WTC11 (cell line): ENCODE measurements at regions not wholly inside any gene's neighbourhood (a gene's known extent, or its start where the extent isn't known, plus 50 kb on each side); places are given as distances from the start of the nearest gene placed in this dataset.

Source experiments
- ATAC-seq: fragments of 200-7000 bp; cut with Tn5 transposase; 2 replicates; pipeline ENCODE4 v1.10.0; 2021; ENCODE audit warnings: mild to moderate bottlenecking, moderate library complexity
- CTCF ChIA-PET: fragments of 300-600 bp; sonication (Branson Sonifier 250); formaldehyde crosslinking; loops from one replicate; lab custom pipeline; 2021; ENCODE audit warnings: antibody characterized with exemption; lab: Charles Lee
- POLR2A ChIA-PET: fragments of 350-600 bp; sonication (Branson Sonifier 250); formaldehyde crosslinking; loops from one replicate; lab custom pipeline; 2021; ENCODE audit warnings: antibody characterized with exemption; lab: Charles Lee
- DNase-seq: peaks from one replicate; pipeline ENCODE4 v3.0.0; 2021; ENCODE audit warnings: low spot score
- H3K27ac Mint-ChIP-seq: 2 replicates; pipeline ENCODE4 v1.8.0; 2021; ENCODE audit warnings: mixed read lengths
- H3K27me3 Mint-ChIP-seq: 2 replicates; pipeline ENCODE4 v1.8.0; 2021; ENCODE audit warnings: low read depth, mild to moderate bottlenecking, moderate library complexity, mixed read lengths
- H3K36me3 Mint-ChIP-seq: 2 replicates; pipeline ENCODE4 v1.8.0; 2021; ENCODE audit warnings: mixed read lengths
- H3K4me1 Mint-ChIP-seq: 2 replicates; pipeline ENCODE4 v1.8.0; 2022; ENCODE audit warnings: mixed read lengths
- H3K4me3 Mint-ChIP-seq: 2 replicates; pipeline ENCODE4 v1.8.0; 2021; ENCODE audit warnings: mild to moderate bottlenecking, moderate library complexity, mixed read lengths
- H3K9me3 Mint-ChIP-seq: 2 replicates; pipeline ENCODE4 v1.8.0; 2021; ENCODE audit warnings: mixed read lengths
- CREB1 ChIP-seq: sonication (generic); formaldehyde crosslinking; IDR thresholded peaks from 2 replicates; pipeline ENCODE4 v1.8.0; 2023; ENCODE audit warnings: mild to moderate bottlenecking, missing genetic modification reagents
- CREM ChIP-seq: sonication (generic); formaldehyde crosslinking; IDR thresholded peaks from 2 replicates; pipeline ENCODE4 v1.8.1; 2022; ENCODE audit warnings: mild to moderate bottlenecking, missing genetic modification reagents, moderate library complexity
- FOXJ3 ChIP-seq: sonication (generic); formaldehyde crosslinking; IDR thresholded peaks from 2 replicates; pipeline ENCODE4 v1.9.0; 2021; ENCODE audit warnings: missing genetic modification reagents, mild to moderate bottlenecking, borderline replicate concordance
- HMGA2 ChIP-seq: fragments of 250-450 bp; sonication (Bioruptor Pico); IDR thresholded peaks from 2 replicates; pipeline ENCODE4 v1.4.0; 2021; ENCODE audit warnings: mild to moderate bottlenecking, moderate library complexity
- JAZF1 ChIP-seq: fragments of 250-450 bp; sonication (Bioruptor Pico); IDR thresholded peaks from 2 replicates; pipeline ENCODE4 v1.9.0; 2021; ENCODE audit warnings: moderate library complexity, mild to moderate bottlenecking, inconsistent platforms
- JUN ChIP-seq: sonication (generic); formaldehyde crosslinking; IDR thresholded peaks from 2 replicates; pipeline ENCODE4 v1.8.0; 2023; ENCODE audit warnings: mild to moderate bottlenecking, missing genetic modification reagents
- MYBL2 ChIP-seq: sonication (generic); formaldehyde crosslinking; IDR thresholded peaks from 2 replicates; pipeline ENCODE4 v1.8.1; 2023; ENCODE audit warnings: mild to moderate bottlenecking, moderate library complexity, missing genetic modification reagents
- NFYB ChIP-seq: sonication (generic); formaldehyde crosslinking; conservative IDR thresholded peaks from 2 replicates; pipeline ENCODE4 v1.8.0; 2022; ENCODE audit warnings: low read depth, missing genetic modification reagents
- NR1H2 ChIP-seq: sonication (generic); formaldehyde crosslinking; IDR thresholded peaks from 2 replicates; pipeline ENCODE4 v1.9.0; 2021; ENCODE audit warnings: mild to moderate bottlenecking, moderate library complexity, missing genetic modification reagents
- OVOL2 ChIP-seq: fragments of 250-450 bp; sonication (Bioruptor Pico); IDR thresholded peaks from 2 replicates; pipeline ENCODE4 v1.9.0; 2021; ENCODE audit warnings: mild to moderate bottlenecking, borderline replicate concordance
- RELA ChIP-seq: sonication (generic); formaldehyde crosslinking; IDR thresholded peaks from 2 replicates; pipeline ENCODE4 v1.8.1; 2022; ENCODE audit warnings: missing genetic modification reagents, mild to moderate bottlenecking, borderline replicate concordance
- SP1 ChIP-seq: sonication (generic); formaldehyde crosslinking; conservative IDR thresholded peaks from 2 replicates; pipeline ENCODE4 v1.8.1; 2022; ENCODE audit warnings: missing genetic modification reagents
- ZBTB21 ChIP-seq: sonication (generic); formaldehyde crosslinking; IDR thresholded peaks from 2 replicates; pipeline ENCODE4 v1.8.1; 2023; ENCODE audit warnings: mild to moderate bottlenecking, missing genetic modification reagents, borderline replicate concordance
- ZNF263 ChIP-seq: sonication (generic); formaldehyde crosslinking; IDR thresholded peaks from 2 replicates; pipeline ENCODE4 v1.8.1; 2022; ENCODE audit warnings: low read depth, mild to moderate bottlenecking, moderate library complexity, missing genetic modification reagents
- ZNF317 ChIP-seq: sonication (generic); formaldehyde crosslinking; IDR thresholded peaks from 2 replicates; pipeline ENCODE4 v1.8.1; 2023; ENCODE audit warnings: low read depth, mild to moderate bottlenecking, moderate library complexity, missing genetic modification reagents, borderline replicate concordance
- TF ChIP-seq, protein P1 (sequence below): sonication (generic); formaldehyde crosslinking; IDR thresholded peaks from 2 replicates; pipeline ENCODE4 v1.8.1; 2023; ENCODE audit warnings: mild to moderate bottlenecking, moderate library complexity, missing genetic modification reagents
- TF ChIP-seq, protein P2 (sequence below): sonication (generic); formaldehyde crosslinking; conservative IDR thresholded peaks from 2 replicates; pipeline ENCODE4 v1.8.1; 2023; ENCODE audit warnings: mild to moderate bottlenecking, low read depth, missing genetic modification reagents, moderate library complexity
- TF ChIP-seq, protein P3 (sequence below): sonication (generic); formaldehyde crosslinking; IDR thresholded peaks from 2 replicates; pipeline ENCODE4 v1.8.1; 2022; ENCODE audit warnings: mild to moderate bottlenecking, moderate library complexity, missing genetic modification reagents
- TF ChIP-seq, protein P4 (sequence below): sonication (generic); formaldehyde crosslinking; IDR thresholded peaks from 2 replicates; pipeline ENCODE4 v1.8.0; 2022; ENCODE audit warnings: missing genetic modification reagents
- TF ChIP-seq, protein P5 (sequence below): sonication (generic); formaldehyde crosslinking; IDR thresholded peaks from 2 replicates; pipeline ENCODE4 v1.8.1; 2022; ENCODE audit warnings: missing genetic modification reagents, borderline replicate concordance
- TF ChIP-seq, protein P6 (sequence below): sonication (generic); formaldehyde crosslinking; IDR thresholded peaks from 2 replicates; pipeline ENCODE4 v1.8.1; 2023; ENCODE audit warnings: mild to moderate bottlenecking, missing genetic modification reagents, moderate library complexity
- TF ChIP-seq, protein P7 (sequence below): fragments of 250-450 bp; sonication (Bioruptor Pico); conservative IDR thresholded peaks from 2 replicates; pipeline ENCODE4 v1.9.0; 2021; ENCODE audit warnings: mild to moderate bottlenecking

GRCh38 chr19:31715249-31715945 lies 366.2 kb upstream of the TSHZ3 start:
- TF ChIP-seq JAZF1 = no peak
- TF ChIP-seq RELA (CRISPR knock-in tag) = no peak
- TF ChIP-seq ZNF317 = no peak
- TF ChIP-seq CREM (CRISPR knock-in tag) = no peak
- no peak for TF ChIP-seq FOXJ3
- TF ChIP-seq, protein P1, sequence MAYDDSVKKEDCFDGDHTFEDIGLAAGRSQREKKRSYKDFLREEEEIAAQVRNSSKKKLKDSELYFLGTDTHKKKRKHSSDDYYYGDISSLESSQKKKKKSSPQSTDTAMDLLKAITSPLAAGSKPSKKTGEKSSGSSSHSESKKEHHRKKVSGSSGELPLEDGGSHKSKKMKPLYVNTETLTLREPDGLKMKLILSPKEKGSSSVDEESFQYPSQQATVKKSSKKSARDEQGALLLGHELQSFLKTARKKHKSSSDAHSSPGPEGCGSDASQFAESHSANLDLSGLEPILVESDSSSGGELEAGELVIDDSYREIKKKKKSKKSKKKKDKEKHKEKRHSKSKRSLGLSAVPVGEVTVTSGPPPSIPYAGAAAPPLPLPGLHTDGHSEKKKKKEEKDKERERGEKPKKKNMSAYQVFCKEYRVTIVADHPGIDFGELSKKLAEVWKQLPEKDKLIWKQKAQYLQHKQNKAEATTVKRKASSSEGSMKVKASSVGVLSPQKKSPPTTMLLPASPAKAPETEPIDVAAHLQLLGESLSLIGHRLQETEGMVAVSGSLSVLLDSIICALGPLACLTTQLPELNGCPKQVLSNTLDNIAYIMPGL (CRISPR knock-in tag) = no peak
- no peak for TF ChIP-seq ZBTB21 (CRISPR knock-in tag)
- TF ChIP-seq, protein P2, sequence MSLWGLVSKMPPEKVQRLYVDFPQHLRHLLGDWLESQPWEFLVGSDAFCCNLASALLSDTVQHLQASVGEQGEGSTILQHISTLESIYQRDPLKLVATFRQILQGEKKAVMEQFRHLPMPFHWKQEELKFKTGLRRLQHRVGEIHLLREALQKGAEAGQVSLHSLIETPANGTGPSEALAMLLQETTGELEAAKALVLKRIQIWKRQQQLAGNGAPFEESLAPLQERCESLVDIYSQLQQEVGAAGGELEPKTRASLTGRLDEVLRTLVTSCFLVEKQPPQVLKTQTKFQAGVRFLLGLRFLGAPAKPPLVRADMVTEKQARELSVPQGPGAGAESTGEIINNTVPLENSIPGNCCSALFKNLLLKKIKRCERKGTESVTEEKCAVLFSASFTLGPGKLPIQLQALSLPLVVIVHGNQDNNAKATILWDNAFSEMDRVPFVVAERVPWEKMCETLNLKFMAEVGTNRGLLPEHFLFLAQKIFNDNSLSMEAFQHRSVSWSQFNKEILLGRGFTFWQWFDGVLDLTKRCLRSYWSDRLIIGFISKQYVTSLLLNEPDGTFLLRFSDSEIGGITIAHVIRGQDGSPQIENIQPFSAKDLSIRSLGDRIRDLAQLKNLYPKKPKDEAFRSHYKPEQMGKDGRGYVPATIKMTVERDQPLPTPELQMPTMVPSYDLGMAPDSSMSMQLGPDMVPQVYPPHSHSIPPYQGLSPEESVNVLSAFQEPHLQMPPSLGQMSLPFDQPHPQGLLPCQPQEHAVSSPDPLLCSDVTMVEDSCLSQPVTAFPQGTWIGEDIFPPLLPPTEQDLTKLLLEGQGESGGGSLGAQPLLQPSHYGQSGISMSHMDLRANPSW (CRISPR knock-in tag) = no peak
- no peak for TF ChIP-seq MYBL2 (CRISPR knock-in tag)
- TF ChIP-seq OVOL2 = no peak
- TF ChIP-seq, protein P3, sequence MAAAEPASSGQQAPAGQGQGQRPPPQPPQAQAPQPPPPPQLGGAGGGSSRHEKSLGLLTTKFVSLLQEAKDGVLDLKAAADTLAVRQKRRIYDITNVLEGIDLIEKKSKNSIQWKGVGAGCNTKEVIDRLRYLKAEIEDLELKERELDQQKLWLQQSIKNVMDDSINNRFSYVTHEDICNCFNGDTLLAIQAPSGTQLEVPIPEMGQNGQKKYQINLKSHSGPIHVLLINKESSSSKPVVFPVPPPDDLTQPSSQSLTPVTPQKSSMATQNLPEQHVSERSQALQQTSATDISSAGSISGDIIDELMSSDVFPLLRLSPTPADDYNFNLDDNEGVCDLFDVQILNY (CRISPR knock-in tag) = no peak
- TF ChIP-seq, protein P4, sequence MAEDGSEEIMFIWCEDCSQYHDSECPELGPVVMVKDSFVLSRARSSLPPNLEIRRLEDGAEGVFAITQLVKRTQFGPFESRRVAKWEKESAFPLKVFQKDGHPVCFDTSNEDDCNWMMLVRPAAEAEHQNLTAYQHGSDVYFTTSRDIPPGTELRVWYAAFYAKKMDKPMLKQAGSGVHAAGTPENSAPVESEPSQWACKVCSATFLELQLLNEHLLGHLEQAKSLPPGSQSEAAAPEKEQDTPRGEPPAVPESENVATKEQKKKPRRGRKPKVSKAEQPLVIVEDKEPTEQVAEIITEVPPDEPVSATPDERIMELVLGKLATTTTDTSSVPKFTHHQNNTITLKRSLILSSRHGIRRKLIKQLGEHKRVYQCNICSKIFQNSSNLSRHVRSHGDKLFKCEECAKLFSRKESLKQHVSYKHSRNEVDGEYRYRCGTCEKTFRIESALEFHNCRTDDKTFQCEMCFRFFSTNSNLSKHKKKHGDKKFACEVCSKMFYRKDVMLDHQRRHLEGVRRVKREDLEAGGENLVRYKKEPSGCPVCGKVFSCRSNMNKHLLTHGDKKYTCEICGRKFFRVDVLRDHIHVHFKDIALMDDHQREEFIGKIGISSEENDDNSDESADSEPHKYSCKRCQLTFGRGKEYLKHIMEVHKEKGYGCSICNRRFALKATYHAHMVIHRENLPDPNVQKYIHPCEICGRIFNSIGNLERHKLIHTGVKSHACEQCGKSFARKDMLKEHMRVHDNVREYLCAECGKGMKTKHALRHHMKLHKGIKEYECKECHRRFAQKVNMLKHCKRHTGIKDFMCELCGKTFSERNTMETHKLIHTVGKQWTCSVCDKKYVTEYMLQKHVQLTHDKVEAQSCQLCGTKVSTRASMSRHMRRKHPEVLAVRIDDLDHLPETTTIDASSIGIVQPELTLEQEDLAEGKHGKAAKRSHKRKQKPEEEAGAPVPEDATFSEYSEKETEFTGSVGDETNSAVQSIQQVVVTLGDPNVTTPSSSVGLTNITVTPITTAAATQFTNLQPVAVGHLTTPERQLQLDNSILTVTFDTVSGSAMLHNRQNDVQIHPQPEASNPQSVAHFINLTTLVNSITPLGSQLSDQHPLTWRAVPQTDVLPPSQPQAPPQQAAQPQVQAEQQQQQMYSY (CRISPR knock-in tag) = no peak
- TF ChIP-seq ZNF263 (CRISPR knock-in tag) = no peak
- TF ChIP-seq, protein P5, sequence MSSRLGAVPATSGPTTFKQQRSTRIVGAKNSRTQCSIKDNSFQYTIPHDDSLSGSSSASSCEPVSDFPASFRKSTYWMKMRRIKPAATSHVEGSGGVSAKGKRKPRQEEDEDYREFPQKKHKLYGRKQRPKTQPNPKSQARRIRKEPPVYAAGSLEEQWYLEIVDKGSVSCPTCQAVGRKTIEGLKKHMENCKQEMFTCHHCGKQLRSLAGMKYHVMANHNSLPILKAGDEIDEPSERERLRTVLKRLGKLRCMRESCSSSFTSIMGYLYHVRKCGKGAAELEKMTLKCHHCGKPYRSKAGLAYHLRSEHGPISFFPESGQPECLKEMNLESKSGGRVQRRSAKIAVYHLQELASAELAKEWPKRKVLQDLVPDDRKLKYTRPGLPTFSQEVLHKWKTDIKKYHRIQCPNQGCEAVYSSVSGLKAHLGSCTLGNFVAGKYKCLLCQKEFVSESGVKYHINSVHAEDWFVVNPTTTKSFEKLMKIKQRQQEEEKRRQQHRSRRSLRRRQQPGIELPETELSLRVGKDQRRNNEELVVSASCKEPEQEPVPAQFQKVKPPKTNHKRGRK (CRISPR knock-in tag) = no peak
- CTCF ChIA-PET = no interaction called here
- H3K4me1 Mint-ChIP-seq = peaks cover 26% of the 10 kb centered on the region
- DNase-seq (no peak), ATAC-seq (no peak)
- POLR2A ChIA-PET = no interaction called here
- no peak overlapping the region for H3K4me3 Mint-ChIP-seq
- H3K27ac Mint-ChIP-seq = no peak overlapping the region
- no peaks in the 10 kb centered on the region for H3K36me3 Mint-ChIP-seq
- H3K27me3 Mint-ChIP-seq = no peaks in the 10 kb centered on the region
- H3K9me3 Mint-ChIP-seq = 0 out of 2 replicates have a peak, but pooled peaks cover 4% of the 10 kb centered on the region

DNA sequence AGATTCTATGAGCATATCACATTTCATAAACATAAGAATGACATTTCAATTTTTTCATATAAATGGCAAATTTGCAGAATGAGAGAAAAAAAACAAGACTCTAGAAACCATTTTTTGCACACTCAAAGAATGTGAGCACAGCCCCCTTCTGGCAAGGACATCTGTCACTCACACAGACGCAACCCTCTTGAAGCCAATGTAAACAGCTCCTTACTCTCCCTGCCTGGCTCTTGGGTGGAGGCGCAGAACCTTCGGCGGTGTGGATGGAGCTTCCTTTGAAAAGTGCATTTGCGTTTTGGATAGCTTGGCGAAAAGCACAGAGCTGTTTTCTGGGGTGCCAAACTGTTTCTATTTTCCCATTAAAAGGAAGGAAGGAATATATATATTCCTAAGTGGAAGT lies 367.6 kb upstream of the TSHZ3 start:
- Mint-ChIP-seq H3K27ac (no peak overlapping the region; the same call in 1 of the 2 replicates), H3K36me3 (no peaks in the 10 kb centered on the region), H3K27me3 (no peaks in the 10 kb centered on the region), H3K9me3 (no peaks in the 10 kb centered on the region), H3K4me3 (no peak overlapping the region), H3K4me1 (peaks cover 26% of the 10 kb centered on the region)
- no peak for ATAC-seq
- no peak for DNase-seq
- ChIA-PET POLR2A (no interaction called here), CTCF (no interaction called here)
- TF ChIP-seq, protein P6, sequence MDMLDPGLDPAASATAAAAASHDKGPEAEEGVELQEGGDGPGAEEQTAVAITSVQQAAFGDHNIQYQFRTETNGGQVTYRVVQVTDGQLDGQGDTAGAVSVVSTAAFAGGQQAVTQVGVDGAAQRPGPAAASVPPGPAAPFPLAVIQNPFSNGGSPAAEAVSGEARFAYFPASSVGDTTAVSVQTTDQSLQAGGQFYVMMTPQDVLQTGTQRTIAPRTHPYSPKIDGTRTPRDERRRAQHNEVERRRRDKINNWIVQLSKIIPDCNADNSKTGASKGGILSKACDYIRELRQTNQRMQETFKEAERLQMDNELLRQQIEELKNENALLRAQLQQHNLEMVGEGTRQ (CRISPR knock-in tag) = no peak
- TF ChIP-seq NR1H2 (CRISPR knock-in tag) (no peak), NFYB (CRISPR knock-in tag) (no peak), JUN (CRISPR knock-in tag) (no peak), CREB1 (CRISPR knock-in tag) (no peak), SP1 (CRISPR knock-in tag) (no peak), HMGA2 (CRISPR knock-in tag) (no peak)
- TF ChIP-seq, protein P7, sequence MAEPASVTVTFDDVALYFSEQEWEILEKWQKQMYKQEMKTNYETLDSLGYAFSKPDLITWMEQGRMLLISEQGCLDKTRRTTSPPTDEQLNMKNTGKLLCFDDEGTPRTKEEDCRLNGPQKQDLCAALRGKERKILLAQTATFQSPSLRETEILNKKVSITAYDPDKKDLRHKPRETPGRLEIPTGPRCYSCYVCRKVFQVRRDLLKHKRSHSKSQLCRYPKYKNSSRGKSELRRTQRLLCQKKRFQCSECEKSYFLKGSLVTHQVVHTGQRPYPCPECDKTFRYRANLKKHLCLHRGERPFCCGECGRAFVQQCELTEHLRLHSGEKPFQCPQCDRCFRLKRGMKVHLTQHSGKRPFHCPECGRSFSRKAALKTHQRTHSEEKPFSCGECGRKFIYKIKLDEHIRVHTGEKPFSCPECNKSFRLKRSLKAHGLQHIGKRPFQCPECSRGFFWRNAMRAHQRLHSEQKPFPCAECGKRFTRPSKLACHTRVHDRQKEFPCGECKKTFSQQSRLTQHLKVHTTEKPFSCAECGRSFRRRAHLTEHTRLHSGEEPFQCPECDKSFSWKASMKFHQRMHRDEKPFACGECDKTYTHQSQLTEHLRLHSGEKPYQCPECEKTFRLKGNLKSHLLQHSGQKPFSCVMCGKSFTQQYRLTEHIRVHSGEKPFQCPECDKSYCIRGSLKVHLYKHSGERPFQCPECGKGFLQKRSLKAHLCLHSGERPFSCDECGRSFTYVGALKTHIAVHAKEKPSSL (CRISPR knock-in tag) = no peak
